ENCODE measurements at regions not wholly inside any gene's neighbourhood (a gene's known extent, or its start where the extent isn't known, plus 50 kb on each side); places are given as distances from the start of the nearest gene placed in this dataset.

DNA sequence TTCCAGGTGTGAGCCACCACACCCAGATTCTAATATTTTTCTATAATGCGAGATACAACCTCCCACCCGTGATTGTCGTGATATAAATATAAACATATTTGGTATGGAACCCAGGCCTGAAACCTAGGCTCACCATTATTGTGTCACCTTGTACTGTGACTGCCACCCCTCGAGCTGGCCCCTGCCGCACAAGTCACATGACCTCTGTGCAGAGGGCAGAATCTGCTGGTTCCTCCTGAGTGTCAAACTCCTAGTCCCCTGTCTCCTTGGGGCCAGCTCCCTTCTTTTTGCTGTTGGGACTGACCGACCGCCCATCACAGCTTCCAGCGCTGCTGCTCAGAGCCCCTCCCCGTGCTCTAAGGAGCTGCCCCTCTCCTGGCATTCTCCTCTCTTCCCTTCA lies 86.4 kb downstream of the RSPH3 start:
- TF ChIP-seq CTCF (IDR thresholded peaks at IDR 0.05) (no peak), POLR2A (IDR thresholded peaks at IDR 0.05) (no peak)
